HEK293 (cell line): ENCODE measurements at regions not wholly inside any gene's neighbourhood (a gene's known extent, or its start where the extent isn't known, plus 50 kb on each side); places are given as distances from the start of the nearest gene placed in this dataset.

Experiments
- BCL11A ChIP-seq: fragments of 450-650 bp; formaldehyde crosslinking; IDR thresholded peaks from 2 replicates; pipeline ENCODE4 v1.5.1; 2016; ENCODE audit warnings: low read depth, missing biosample characterization, missing genetic modification characterization
- CTCF ChIP-seq: fragments of 450-650 bp; formaldehyde crosslinking; IDR thresholded peaks from 2 replicates; pipeline ENCODE4 v1.5.1; 2016; ENCODE audit warnings: missing biosample characterization, missing genetic modification characterization
- MYNN ChIP-seq: fragments of 450-650 bp; formaldehyde crosslinking; IDR thresholded peaks from 2 replicates; pipeline ENCODE4 v1.5.1; 2016; ENCODE audit warnings: missing biosample characterization, missing genetic modification characterization, borderline replicate concordance
- PBX3 ChIP-seq: sonication (generic); formaldehyde crosslinking; IDR thresholded peaks from 2 replicates; pipeline ENCODE4 v1.8.1; 2022; ENCODE audit warnings: mild to moderate bottlenecking, moderate library complexity, missing genetic modification reagents
- SCRT1 ChIP-seq: fragments of 450-650 bp; formaldehyde crosslinking; IDR thresholded peaks from 2 replicates; pipeline ENCODE4 v1.5.1; 2016; ENCODE audit warnings: missing biosample characterization, missing genetic modification characterization, borderline replicate concordance
- SP2 ChIP-seq: fragments of 450-650 bp; formaldehyde crosslinking; IDR thresholded peaks from 2 replicates; pipeline ENCODE4 v1.5.1; 2016; ENCODE audit warnings: missing biosample characterization, missing genetic modification characterization
- ZNF138 ChIP-seq: fragments of 450-650 bp; formaldehyde crosslinking; IDR thresholded peaks from 2 replicates; pipeline ENCODE4 v1.5.1; 2016; ENCODE audit warnings: missing biosample characterization, missing genetic modification characterization, borderline replicate concordance
- ZNF274 ChIP-seq, 2 experiments: fragments of 200-500 bp in 1 of 2; fragments of 450-650 bp in 1 of 2; sonication (Bioruptor generic) in 1 of 2; formaldehyde crosslinking in 1 of 2; IDR thresholded peaks; 2 replicates each; pipeline versions ENCODE4 v1.5.1 to v1.6.1; 2014 to 2016; ENCODE audit warnings: borderline replicate concordance in 1 of 2, inconsistent platforms in 1 of 2, low read length in 1 of 2, missing biosample characterization in 1 of 2, missing genetic modification characterization in 1 of 2
- ZNF302 ChIP-seq: fragments of 450-650 bp; formaldehyde crosslinking; IDR thresholded peaks from 2 replicates; pipeline ENCODE4 v1.5.1; 2016; ENCODE audit warnings: missing biosample characterization, missing genetic modification characterization, low read depth
- ZNF416 ChIP-seq: fragments of 450-650 bp; formaldehyde crosslinking; IDR thresholded peaks from 2 replicates; pipeline ENCODE4 v1.5.1; 2016; ENCODE audit warnings: missing biosample characterization, missing genetic modification characterization
- ZNF48 ChIP-seq: fragments of 450-650 bp; formaldehyde crosslinking; IDR thresholded peaks from 2 replicates; pipeline ENCODE4 v1.5.1; 2016; ENCODE audit warnings: missing biosample characterization, missing genetic modification characterization
- ZNF561 ChIP-seq: fragments of 450-650 bp; IDR thresholded peaks from 2 replicates; pipeline ENCODE4 v1.5.1; 2018; ENCODE audit warnings: missing biosample characterization, missing genetic modification characterization, borderline replicate concordance
- ZNF585B ChIP-seq: fragments of 450-650 bp; formaldehyde crosslinking; IDR thresholded peaks from 2 replicates; pipeline ENCODE4 v1.5.1; 2016; ENCODE audit warnings: missing biosample characterization, missing genetic modification characterization
- ZNF626 ChIP-seq: fragments of 450-650 bp; sonication (Bioruptor Pico); formaldehyde crosslinking; IDR thresholded peaks from 2 replicates; pipeline ENCODE4 v1.5.1; 2018; ENCODE audit warnings: missing biosample characterization, missing genetic modification characterization, inconsistent platforms

- no peak for TF ChIP-seq ZNF138 (tag by site-specific recombination)
- no peak for TF ChIP-seq ZNF48 (tag by site-specific recombination)
- no peak for TF ChIP-seq PBX3
- TF ChIP-seq BCL11A (tag by site-specific recombination), result no peak
- TF ChIP-seq SP2 (tag by site-specific recombination), result no peak
- TF ChIP-seq CTCF (tag by site-specific recombination), result no peak
- TF ChIP-seq ZNF561 (tag by site-specific recombination), result no peak
- no peak for TF ChIP-seq ZNF416
- TF ChIP-seq ZNF302 (tag by site-specific recombination), result no peak
- no peak for TF ChIP-seq ZNF585B (tag by site-specific recombination)
- no peak for TF ChIP-seq SCRT1 (tag by site-specific recombination)
- no peak for TF ChIP-seq ZNF274 (IDR thresholded peaks at IDR 0.05; ENCODE audit: low read length)
- no peak for TF ChIP-seq ZNF274 (tag by site-specific recombination; IDR thresholded peaks at IDR 0.05; ENCODE audit: borderline replicate concordance)
- TF ChIP-seq MYNN, result no peak
- no peak for TF ChIP-seq ZNF626 (tag by site-specific recombination)
These were observed 92.3 kb downstream of the MRPL14 start for GRCh38 chr6:44034931-44035345.
